ENCODE measurements at regions not wholly inside any gene's neighbourhood (a gene's known extent, or its start where the extent isn't known, plus 50 kb on each side); places are given as distances from the start of the nearest gene placed in this dataset.
"Not testable (repeated sequence)": the region's sequence is repeated elsewhere in the genome, so short reads cannot be mapped to it uniquely, and the experiment has no call there.

DNA sequence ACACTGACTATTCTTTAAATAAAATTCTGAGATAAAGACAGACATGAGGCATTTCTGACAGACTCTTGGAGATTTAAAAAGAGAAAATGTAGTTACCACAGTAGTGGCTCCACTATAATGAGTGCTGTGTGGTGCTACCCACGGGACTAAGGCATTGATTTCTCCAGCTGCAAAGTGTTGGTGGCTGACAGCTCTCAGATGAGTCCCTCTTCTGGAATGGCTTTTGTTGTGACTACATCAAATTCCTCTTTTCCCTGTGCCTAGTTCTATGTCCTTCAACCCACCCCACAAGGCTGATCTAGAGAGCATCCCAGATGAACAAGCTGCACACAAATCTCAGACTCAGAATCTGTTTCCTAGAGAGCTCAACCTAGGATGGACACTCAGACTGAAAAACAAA is 884.8 kb upstream of the ZEB2 start:
- no peak for DNase-seq

DNA sequence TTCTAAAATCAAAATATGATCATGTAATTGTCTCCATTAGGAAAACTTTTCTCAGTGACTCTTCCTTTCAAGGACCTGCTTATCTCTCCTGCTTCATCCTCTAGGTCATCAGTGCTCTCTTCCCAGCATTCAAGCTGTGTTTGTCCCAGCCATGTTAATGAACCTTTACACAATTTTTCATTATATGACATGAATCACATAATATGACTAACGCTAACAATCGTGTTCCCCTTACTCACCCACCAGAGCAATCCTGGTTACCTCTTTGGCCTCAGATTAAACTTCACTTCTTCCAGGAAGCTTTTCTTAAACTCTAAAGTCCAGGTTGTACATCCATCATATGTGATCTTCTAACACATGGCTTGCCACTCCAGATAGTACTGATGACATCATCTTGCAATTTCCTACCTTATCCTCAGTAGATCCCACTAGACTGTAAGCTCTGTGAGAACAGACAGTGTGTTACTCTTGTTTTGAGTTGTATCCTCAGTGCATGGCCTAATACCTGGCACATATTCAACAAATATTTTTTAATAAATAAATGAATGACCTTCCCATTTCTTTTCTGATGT is 882.9 kb upstream of the ZEB2 start:
- no peak for DNase-seq

DNA sequence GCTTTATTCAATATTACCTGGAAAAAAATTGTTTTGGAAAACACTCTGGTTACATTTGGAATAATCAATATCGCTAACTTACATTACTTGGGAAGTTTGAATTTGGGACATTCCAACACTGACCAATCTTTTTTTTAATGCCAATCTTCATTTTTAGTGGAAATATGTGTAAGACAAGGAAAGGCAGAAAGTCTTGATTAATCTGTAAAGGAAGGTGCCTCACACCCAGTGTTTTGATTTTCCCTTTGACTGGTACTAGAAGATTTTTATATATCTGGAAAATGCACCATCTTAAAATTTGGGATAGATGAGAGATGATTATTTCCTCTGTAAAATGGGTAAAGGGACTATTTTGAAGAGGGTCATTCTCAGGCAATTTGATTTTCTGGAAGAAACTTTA is 879.2 kb upstream of the ZEB2 start:
- no peak for DNase-seq

DNA sequence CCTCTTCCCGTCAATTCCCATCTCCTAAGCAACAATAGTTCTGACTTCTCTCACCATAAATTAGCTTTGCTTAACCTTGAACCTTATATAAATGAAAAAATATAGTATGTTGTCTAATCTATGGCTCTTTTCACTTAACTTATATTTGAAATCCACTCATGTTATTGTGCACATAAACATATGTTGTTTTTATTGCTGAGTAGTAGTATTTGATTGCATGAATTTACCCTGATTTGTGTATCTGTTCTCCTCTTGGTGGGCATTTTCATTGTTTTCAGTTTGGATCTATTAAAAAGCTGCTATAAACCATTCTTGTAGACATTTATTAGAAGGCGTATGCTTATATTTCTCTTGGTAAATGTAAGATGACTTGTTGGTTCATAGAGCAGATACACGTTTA is 874.3 kb upstream of the ZEB2 start:
- DNase-seq, result no peak

DNA sequence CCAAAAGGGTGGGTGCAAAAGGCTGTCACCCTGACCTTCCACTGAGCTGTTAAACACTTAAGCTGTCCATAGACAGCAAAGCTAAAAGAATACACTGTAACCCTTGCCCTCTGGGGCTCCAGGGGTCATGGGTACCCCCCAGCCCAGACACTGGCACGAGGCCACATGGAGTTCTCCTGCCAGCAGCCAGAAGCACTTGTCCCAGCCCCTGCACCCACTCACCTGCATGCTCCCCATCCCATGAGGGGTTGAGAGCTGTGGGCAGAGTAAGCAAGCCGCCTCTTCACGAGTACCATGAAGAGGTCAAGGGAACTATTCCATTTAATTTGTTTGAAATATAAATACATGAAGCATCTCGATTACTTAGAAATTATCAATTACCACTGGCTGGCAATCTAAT is 867.1 kb upstream of the ZEB2 start:
- no peak for DNase-seq

DNA sequence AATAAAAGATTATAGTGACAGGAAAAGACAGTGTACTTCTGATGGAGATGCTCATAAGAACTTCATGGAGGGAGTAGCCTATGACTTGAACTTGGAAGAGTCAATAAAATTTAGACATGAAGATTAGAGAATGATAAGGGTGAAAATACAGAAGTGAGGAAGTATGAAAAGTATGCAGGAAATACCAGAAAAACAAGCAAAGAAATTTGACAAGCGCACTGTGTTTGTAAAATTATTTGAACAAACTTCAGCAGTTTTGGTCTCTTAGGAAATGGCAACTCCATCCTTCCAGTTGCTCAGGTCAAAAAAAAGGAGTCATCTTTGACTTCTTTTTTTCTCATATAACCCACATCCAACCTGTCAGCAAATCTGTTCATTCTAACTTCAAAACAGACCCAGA is 864.0 kb upstream of the ZEB2 start:
- DNase-seq, result no peak

DNA sequence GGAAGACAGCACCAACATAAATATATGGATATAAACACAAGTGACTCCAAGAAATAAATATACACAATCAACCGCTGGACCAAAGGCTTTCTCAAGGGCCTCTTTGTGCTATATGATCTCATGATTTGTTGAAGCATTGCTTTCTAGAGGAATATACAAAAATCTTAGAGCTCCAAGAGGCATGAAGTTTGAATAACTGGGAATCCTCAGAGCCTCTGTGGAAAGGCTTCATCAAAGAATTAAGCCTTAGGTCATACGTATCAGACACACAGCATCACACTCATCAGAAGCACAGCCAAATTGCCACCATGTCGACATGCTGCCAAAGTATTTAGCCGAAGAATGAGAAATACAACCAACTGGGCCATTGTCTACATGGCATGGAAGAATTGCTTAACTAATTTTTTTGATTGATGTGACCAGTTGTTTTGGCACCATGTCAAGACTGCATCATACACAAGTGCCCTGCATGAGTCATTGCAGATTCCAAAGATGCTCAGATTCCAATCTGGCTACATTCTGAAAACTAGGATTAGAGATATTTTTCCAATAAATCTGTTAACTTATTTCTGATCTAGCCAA is 860.6 kb upstream of the ZEB2 start:
- DNase-seq, result peak; percentile 71

DNA sequence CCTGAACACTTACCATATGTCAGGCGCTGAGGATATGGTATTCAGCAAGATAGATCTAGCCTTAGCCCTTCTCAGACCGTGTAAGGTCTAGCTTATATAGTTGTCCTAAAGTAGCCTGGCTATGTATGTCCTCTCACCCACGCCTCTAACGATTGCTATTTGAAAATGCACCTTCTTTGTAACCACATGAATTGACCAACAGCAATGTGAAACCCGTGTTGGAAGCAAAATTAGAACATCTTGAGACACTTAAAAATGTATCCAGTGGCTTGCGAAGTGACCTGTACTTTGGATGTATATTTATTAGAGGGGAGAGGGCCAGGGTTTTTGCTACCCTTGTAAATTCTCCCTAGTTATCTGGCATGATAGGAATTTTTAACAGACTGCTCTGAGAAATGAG is 860.0 kb upstream of the ZEB2 start:
- DNase-seq, result no peak

DNA sequence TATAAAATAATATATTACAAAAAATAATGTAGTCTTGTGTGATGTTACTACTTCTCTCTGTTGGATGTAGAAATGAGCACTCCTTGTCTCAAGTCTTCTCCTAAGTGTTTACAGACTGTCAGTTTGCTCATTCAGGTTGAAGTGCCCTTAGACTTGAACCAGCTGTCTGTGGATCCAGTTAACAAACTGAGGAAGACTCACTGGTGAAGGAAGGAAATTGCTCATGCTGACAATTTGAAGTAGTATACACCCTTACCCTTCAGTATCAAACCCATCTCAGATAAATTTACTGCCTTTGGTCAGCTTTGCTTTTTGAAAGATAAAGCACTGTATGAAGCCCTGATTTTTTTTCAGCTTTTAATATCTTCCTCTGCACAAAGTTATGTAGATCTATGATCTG is 854.2 kb upstream of the ZEB2 start:
- DNase-seq, result no peak

DNA sequence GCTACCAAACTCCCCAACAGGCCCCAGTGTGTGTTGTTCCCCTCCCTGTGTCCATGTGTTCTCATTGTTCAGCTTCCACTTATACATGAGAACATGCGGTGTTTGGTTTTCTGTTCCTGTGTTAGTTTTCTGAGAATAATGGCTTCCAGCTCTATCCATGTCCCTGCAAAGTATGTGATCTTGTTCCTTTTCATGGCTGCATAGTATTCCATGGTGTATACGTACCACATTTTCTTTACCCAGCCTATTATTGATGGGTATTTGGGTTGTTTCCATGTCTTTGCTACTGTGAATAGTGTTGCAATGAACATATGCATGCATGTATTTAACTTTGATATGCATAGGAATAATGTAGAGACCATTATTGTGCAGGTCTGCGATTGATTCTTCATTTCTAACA is 847.4 kb upstream of the ZEB2 start:
- DNase-seq, result not testable (repeated sequence)

DNA sequence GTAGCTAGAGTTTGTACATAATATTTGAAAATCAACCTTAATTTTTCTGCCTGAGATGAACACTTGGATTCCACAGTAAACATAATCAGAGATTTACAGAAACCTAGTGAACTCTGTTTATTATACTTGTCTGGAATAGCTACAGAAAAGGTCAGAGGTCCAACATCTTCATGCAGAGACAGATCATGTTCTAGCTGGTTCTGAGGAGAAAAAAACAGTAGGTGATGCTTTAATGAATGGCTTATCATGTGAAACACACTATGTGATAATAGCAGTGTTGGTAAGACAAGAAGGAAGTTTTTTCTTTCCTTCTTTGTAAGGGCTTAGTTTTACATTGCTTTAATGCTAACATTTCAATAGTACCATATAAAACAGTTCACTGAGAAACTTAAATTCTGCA is 846.4 kb upstream of the ZEB2 start:
- DNase-seq, result no peak

DNA sequence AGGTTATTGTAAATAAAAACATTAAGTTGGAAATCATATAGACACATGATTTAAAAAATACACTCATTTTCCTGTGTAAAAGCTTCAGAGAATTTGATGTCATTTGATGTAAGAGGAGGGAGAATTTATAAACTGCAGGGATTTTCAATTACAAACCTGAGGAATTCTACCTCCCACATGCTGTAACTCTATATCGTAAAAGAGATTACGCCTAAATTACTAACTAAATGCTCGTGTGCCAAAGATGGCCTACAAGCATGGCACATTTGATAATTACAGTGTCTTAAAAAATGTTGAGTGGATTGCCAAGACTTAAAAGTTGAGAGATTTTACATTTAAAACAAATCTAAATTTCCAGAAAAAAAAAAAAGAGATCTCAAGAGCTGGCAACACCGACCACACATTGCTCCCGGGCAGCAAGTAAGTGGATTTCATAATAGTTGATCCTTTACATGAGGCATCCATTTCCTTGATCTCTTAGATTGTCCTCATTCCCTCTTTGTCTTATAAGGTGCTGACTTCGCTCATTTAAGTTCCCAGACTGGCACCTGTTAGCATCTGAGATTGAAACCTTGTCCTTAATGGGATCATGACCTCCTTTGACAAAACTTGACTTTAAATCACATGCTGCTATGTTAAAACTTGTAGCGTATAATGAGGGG is 840.3 kb upstream of the ZEB2 start:
- DNase-seq, result no peak

DNA sequence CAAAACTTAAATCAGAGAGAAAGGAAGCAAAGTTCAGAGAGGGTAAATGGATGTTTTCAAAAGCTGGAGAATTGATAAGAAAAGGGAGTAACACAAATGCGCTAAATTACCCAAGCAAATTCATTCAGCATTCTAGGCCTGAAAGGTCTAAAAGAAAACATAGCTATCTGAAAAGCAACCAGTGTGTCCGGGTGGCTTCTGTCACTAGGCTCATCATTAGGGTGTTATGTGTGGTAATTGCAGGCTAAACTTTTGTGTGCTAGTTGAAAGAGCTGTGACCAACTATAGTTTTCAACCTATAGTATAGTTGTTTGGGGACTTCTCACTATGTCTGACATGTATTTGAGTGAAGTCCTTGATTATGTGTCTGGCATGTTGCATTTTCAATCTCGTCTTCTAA is 839.6 kb upstream of the ZEB2 start:
- DNase-seq, result no peak

DNA sequence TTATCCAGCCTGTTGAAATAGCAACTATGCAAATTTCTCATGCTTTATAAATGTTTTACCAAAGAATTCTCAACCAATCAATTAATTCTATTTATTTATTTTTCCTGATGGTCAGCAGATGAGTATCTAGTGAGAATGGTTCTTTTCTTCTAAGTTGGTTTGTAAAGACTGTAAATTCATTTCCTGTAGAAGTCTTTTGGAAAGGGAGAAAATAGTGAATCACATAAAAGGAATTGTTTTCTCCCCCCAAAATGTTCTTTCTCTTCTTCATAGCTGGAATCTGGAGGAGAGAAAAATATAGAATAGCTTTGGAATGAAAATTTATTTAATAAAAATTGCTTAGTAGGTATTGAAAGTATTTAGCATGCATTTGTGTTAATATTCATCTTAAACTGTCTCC is 836.1 kb upstream of the ZEB2 start:
- no peak for DNase-seq

DNA sequence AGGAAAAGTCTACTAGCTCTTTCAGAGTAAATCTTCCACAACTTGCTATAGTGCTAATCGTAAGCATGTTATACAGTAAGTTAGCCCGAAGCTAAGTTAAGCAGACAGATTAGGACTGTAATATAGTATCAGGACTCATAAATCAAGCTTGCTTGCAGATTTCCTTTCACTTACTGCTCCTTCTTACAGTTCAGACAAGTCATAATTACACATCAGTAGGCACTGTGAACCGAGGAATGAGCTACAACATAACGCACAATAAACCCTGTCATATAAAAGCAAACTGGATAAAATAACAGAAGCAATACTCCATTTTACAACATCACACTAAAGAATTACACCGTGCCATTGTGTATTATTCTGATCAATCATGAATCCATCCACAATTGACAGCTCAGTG is 832.6 kb upstream of the ZEB2 start:
- DNase-seq, result no peak

DNA sequence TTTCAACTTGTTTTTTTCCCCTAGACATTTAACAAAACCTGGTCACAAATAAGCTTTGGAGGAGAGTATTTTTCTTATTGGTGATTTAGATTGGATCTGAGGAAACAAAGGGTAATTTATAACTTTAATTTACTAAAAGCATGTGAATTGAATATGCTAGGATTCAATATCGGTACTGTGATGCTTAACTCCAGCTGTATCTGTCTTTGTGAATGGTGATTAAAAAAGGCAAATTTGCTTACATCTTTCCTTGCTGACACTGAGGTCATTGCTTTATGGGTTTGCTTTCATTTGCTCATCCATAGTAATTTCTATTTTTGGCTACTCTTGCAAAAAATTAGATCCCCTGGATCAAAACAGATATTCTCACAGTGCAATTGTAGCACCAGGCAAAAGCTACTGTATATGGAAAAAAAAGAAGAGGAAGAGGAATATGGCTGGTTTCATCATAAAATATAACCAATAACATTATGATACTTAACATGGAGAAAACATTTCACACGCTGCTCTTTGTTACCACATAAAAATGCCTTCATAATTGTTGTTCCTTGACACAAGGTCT is 832.0 kb upstream of the ZEB2 start:
- no peak for DNase-seq

DNA sequence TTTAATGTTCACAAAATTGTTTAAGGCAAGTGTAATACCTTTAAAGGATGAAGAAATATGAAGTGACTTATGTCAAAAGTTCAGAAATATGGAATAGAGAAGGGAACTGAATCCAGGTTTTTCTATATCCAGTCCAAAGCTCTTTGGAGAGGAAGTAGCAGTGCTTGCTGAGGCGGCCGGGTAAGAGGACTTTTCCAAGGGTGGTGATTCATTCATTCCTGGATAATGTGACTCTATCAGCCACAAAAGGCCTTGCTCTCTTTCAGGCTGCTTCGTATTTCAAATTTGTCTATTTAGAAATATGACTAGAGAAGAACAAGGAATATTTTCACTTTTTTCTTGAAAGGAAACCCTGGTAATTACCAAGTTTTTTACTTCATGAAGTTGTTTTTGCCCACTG is 830.1 kb upstream of the ZEB2 start:
- no peak for DNase-seq

DNA sequence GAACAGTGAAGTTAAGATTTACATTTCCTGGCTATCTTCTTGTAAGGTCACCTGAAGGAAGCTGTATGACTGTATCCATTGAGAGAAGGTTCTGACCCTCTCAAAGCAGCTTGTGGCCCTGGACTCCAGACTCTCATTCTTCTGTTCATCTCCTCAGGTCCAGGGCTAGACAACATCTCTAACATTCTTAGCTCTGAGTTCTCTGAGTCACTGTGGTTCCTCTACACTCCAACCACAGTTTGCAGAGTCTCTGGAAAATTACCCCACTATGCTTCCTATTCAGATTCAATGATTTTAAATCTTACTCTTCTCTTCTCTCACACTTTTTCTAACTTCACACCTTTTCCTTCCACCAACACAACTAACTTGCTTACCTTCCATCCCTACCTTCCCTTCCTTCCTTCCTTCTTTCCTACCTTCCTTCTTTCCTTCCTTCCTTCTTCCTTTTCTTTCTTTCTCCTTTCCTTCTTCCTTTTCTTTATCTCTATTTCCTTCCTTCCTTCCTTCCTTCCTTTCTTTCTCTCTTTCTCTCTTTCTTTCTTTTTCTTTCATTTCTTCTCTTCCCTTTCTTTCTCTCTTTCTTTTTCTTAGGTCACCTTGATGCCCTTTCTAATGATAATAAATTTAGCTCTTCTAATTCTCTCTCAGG is 824.3 kb upstream of the ZEB2 start:
- no peak for DNase-seq

DNA sequence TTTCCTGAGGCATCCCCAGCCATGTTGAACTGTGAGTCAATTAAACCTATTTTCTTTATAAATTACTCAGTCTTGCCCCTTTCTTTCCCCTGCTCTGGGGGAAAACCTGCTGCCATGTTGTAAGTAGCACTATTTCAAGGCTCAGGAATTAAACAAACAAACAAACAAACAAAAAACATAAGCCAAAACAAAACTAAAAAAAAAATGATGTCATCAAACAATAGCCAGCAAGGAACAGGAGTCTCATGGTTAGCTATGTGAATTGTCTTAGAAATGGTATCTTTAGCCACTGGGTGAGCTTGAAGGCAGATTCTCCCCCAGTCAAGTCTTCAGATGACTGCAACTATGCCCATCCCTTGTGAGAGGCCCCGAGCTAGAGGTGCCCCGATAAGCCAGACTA is 823.4 kb upstream of the ZEB2 start:
- no peak for DNase-seq

DNA sequence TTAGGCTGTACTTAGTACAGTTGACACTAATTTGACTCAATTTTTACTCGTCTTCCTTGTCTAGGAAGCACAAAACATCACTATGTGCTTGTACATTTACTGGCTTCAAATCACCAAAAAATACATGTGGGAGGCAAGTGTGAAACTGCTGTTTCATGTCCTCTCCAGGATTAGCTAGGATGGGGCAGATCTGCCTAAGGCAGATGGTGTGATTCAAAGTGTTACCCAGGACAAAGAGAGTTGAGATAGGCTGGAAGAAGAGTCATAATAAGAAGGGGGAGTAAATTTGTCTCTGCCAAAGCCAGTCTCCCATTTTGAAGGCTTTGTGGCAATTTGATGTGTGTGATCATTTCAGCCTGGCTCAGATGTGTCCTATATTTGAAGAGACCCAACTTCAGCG is 821.6 kb upstream of the ZEB2 start:
- no peak for DNase-seq

DNA sequence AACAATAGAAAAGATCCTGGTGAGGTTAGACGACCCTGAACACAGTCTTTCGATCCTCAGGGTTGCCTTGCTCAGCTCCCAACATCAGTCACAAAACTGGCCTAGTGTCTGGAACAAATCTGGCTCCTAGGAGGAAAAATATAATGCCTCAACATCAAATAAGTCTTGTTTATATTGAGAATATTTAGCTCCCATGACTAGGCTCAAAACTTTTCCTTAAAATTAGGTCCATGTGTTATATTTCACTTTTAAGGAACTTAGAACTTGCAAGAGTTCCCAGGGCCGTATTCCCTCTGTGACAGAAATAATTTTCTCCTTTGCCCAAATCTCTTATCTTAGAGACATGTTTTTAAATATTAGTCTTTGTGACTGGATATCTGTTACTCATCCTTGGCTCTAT is 819.7 kb upstream of the ZEB2 start:
- no peak for DNase-seq

DNA sequence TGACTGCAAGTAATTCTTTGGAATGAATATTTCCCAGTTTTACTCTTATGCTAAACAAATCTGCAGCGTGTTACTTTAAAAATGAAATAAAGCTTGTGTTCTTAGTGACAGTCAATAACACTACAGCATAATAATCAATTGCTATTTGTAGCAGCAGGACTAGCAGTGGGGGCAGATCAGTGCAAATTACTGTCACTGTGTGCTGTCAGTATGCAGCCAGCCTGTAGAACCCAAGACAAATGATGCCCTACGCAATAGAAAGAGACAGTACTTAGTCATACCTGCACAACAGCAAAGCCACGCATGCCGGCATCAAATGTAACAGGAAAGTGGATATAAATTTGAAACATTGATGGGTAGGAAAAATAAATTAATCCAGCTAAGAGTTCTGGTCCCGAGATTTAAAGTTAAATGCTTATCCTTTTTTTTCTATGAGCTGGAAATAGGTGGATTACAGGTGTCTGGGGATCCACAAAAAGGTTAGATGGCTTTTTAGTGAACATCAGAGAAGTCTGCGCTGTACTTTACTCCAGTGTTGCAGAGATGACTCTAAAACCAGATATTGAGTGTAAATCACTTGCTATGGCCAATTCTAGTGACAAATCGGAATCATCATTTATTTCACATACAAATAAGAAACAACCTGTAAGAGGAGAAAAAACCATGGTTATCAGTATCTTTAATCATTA is 812.4 kb upstream of the ZEB2 start:
- DNase-seq, result no peak

DNA sequence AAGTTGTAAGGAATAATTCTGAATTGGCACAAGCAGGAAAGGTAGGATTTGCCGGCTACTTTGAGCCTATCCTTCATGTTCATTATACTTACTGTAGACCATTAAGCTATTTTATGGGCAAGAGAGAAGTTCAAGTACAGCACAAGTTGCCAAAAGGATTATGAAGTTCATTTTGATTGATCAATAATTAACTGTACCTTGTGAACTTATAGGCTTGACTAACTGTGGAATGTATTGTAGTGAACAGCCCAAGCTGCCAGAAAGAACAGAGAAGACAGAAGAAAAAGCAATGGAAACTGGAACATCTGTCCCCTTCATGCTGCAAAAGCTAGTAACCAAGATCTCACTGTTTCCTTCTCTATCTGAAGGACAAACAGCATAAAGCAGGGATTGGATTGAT is 810.1 kb upstream of the ZEB2 start:
- no peak for DNase-seq

DNA sequence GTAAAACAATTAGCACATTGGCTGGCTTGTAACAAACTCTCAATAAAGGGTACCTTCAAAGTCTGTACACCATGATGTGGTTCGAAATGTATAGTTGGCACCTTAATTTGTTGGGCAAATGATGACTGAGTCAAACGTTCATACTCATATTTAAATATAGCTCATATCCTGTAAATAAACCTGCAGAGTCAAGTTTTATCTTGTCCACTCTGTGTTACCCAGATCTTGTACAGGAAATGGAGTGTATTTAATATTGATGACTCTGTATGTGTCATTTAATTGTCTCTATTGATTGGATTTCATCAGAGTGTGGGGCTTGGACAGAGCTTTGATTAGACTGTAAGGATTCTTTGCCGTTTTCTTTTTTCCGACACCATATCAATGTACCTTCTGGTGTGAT is 805.6 kb upstream of the ZEB2 start:
- DNase-seq, result no peak

Measured in femur (tissue), 1 donor.